ENCODE measurements at regions not wholly inside any gene's neighbourhood (a gene's known extent, or its start where the extent isn't known, plus 50 kb on each side); places are given as distances from the start of the nearest gene placed in this dataset.

- Histone ChIP-seq H3K9me3 (no peaks in the 10 kb centered on the region), H3K4me1 (peaks cover 3% of the 10 kb centered on the region), H3K27me3 (ENCODE audit: insufficient read depth in 3 of 3, low read length in 2 of 3) (peaks cover 0 to 6% (median 0%) of the 10 kb centered on the region in 3 donors), H3K36me3 (ENCODE audit: insufficient read depth in 1 of 2, low read depth in 1 of 2) (no peaks in the 10 kb centered on the region), H3K4me3 (no peak overlapping the region), H3K27ac (no peak overlapping the region)
- intact Hi-C loops (cut with DNase I), result no loop called here
- DNase-seq (no peak), ATAC-seq (no peak)
- WGBS, 3 donors, result 95 to 100% (median 100%) methylated on average over 1 of the region's 1 CpG
- TF ChIP-seq CTCF (IDR thresholded peaks at IDR 0.05), result no peak
Observed at GRCh38 chr10:116792817-116793216, 50.5 kb upstream of the HSPA12A start.

- intact Hi-C loops (cut with DNase I), result loop anchor here in 1 of 2 donors (2.0 kb wide), 1 partner anchor 378 kb away; no protein-coding TSS in a partner anchor
- Histone ChIP-seq H3K4me3 (no peak overlapping the region), H3K27ac (no peak overlapping the region)
Observed at GRCh38 chr10:116796469-116796868, 52.8 kb upstream of the ENO4 start.

GRCh38 chr10:116796910-116797513, 52.3 kb upstream of the ENO4 start:
- ATAC-seq, result peak; percentile 49 to 63 (median 58)
- WGBS, 3 donors, result 27 to 31% (median 30%) methylated on average over 9 of the region's 9 CpGs
- peaks cover 0 to 6% (median 0%) of the 10 kb centered on the region in 3 donors for H3K27me3 ChIP-seq (ENCODE audit: insufficient read depth in 3 of 3, low read length in 2 of 3)

More at GRCh38 chr10:116796469-116796868, 52.8 kb upstream of the ENO4 start:
- Histone ChIP-seq H3K4me1 (no peaks in the 10 kb centered on the region), H3K9me3 (no peaks in the 10 kb centered on the region), H3K36me3 (ENCODE audit: insufficient read depth in 1 of 2, low read depth in 1 of 2) (no peaks in the 10 kb centered on the region), H3K27me3 (ENCODE audit: insufficient read depth in 3 of 3, low read length in 2 of 3) (peaks cover 0 to 6% (median 0%) of the 10 kb centered on the region in 3 donors)
- TF ChIP-seq CTCF (IDR thresholded peaks at IDR 0.05), result no peak
- ATAC-seq (no peak), DNase-seq (no peak)
- 62 to 69% (median 64%) methylated on average over 5 of the region's 5 CpGs for WGBS, 3 donors

GRCh38 chr10:116798859-116799258, 50.4 kb upstream of the ENO4 start:
- Histone ChIP-seq H3K27ac (no peak overlapping the region), H3K27me3 (ENCODE audit: insufficient read depth in 3 of 3, low read length in 2 of 3) (peaks cover 0 to 6% (median 2%) of the 10 kb centered on the region in 3 donors), H3K36me3 (ENCODE audit: insufficient read depth in 1 of 2, low read depth in 1 of 2) (no peaks in the 10 kb centered on the region), H3K9me3 (no peaks in the 10 kb centered on the region), H3K4me3 (no peak overlapping the region), H3K4me1 (no peaks in the 10 kb centered on the region)
- DNase-seq (no peak), ATAC-seq (no peak)
- intact Hi-C loops (cut with DNase I), result no loop called here
- WGBS, 3 donors, result 68 to 71% (median 70%) methylated on average over 6 of the region's 6 CpGs
- no peak for TF ChIP-seq CTCF (IDR thresholded peaks at IDR 0.05)

More at GRCh38 chr10:116796910-116797513, 52.3 kb upstream of the ENO4 start:
- no peaks in the 10 kb centered on the region for H3K9me3 ChIP-seq
- peak; percentile 74 for TF ChIP-seq CTCF (IDR thresholded peaks at IDR 0.05)
- peak; percentile 65 to 76 for DNase-seq
- no peaks in the 10 kb centered on the region for H3K36me3 ChIP-seq (ENCODE audit: insufficient read depth in 1 of 2, low read depth in 1 of 2)
- no peak overlapping the region for H3K4me3 ChIP-seq
- no peaks in the 10 kb centered on the region for H3K4me1 ChIP-seq
- intact Hi-C loops (cut with DNase I), result loop anchor here (1.0 to 2.0 kb wide), 2 partner anchors 377 to 378 kb away; no protein-coding TSS in a partner anchor
- H3K27ac ChIP-seq, result no peak overlapping the region

Measured in psoas muscle (tissue), 7 donors.